Skin of body (tissue), 1 donor: ENCODE measurements at regions not wholly inside any gene's neighbourhood (a gene's known extent, or its start where the extent isn't known, plus 50 kb on each side); places are given as distances from the start of the nearest gene placed in this dataset.
"Not testable (repeated sequence)": the region's sequence is repeated elsewhere in the genome, so short reads cannot be mapped to it uniquely, and the experiment has no call there.

Source experiments
- DNase-seq: peaks from one replicate; lab custom pipeline; 2025; lab: John Stamatoyannopoulos, UW

DNA sequence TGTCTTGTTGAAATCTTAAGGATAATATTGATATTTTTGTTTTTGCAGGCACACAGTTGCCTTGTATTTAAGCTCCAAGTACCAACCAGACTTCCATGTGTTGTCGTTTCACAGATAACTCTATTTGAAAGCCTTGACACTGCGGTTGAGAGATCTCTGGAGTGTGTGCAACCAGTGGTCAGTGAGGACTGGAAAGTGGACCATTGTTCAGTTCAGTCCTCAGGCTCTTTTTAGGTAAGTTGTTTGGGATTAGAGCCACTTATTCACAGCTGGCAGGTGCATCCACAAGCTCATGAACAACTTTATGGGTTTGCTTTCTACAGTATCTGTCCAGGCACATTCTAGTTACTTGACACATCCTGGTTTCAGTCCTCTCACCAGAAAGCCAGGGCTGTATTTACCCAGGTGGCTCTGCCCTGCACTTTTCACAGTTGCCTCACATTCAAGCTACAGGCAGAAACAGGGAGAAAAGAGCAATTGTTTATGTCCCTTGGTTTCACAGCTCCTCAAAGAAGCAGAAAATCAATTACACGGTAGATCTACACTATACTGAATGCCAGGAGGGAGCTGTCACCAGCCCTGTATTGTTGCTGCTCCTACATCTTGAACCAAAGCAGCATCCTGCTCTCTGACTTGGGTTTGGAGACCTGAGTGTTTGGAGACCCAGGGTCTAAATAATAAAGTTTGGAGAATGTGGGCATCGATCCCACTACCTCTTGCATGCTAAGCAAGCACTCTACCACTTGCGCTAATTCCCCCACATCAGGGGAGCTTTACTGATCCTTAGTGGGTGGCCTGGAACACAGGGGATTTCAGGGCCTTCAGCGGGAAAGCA lies 543.3 kb downstream of the PRIM2 start:
- not testable (repeated sequence) for DNase-seq

DNA sequence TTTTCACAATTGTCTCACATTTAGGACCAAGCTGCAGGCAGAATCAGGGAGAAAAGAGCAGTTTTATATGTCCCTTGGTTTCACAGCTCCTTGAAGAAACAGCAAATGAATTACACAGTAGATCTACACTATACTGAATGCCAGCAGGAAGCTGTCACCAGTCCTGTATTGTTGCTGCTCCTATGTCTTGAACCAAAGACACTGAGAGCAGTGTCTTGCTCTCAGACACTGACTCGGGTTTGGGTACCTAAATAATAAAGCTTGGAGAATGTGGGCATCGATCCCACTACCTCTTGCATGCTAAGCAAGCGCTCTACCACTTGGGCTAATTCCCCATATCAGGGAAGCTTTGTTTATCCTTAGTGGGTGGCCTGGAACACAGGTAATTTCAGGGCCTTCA lies 552.7 kb downstream of the PRIM2 start:
- not testable (repeated sequence) for DNase-seq

DNA sequence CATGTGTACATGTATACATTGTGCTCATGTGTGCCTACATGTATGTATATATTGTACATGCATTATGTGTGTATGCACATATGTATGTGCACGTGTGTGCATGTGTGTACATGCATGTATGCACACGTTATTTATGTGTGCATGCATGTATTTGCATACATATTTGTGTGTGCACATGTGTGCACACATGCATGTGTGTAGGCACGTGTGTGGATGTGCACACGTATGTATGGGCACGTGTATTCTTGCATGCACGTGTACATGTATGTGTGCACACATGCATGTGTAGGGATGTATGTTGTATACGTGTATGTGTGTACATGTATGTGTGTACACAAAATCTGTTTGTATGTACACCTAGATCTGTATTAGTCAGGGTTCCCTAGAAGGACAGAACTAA lies 556.0 kb downstream of the PRIM2 start:
- not testable (repeated sequence) for DNase-seq

DNA sequence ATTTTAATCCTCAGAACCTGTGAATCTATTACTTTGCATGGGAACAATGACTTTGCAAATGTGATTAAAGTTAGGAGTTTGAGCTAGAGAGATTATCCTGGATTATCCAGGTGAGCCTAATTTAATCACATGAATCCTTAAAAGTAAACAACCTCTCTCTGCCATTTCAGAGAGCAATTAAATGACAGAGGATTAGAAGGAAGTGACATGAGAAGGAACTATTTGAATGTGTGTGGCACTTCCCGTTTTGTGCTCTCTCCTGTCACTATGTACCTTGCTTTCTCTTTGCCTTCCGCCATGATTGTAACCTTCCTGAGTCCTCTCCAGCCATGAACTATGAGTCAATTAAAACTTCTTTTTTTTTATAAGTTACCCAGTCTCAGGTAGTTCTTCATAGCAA lies 559.2 kb downstream of the PRIM2 start:
- DNase-seq, result not testable (repeated sequence)

DNA sequence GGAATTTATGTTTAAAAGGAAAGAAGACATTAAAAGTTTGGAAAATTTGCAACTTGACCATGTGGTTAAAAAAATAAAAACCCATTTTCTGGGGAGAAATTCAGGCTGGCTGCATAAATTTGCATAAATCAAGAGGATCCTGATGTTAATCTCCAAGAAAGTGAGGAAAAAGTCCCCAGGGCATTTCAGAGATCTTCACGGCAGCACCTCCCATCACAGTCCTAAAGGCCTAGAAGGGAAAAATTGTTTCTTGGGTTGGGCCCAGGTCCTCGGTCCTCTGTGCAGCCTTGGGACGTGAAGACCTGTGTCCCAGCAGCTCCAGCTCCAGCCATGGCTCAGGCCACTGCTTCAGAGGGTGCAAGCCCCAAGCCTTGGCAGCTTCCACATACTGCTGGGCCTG lies 560.3 kb downstream of the PRIM2 start:
- not testable (repeated sequence) for DNase-seq

DNA sequence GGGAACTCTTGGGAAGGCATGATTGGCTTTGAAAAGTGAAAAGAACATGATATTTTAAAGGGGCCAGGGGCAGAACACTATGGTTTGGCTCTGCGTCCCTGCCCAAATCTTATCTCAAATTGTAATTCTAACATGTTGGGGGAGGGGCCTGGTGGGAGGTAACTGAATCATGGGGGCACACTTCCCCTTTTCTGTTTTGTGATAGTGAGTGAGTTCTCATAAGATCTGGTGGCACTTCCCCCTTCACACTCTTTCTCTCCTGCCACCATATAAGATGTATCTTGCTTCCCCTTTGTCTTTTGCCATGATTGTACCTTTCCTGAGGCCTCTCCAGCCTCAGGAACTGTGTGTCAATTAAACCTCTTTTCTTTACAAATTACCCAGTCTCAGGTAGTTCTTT lies 561.4 kb downstream of the PRIM2 start:
- DNase-seq, result not testable (repeated sequence)

DNA sequence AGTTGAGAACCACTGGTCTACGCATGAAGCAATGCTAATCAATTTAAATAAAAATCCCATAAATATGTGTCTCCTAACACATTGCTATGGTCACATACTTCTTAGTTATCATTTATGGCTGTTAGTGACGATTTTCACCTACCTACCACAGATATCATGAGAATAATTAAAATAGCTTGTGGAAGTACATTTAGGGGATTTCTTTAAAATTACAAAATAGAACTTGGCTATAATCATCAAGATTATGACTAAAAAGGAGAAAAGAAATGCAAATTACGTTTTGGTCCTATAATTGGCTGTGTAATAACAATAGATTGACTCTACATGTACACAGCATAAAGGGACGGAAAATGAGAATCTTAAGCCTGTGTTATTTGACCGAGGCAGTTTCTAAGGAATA lies 581.4 kb downstream of the PRIM2 start:
- DNase-seq, result not testable (repeated sequence)

DNA sequence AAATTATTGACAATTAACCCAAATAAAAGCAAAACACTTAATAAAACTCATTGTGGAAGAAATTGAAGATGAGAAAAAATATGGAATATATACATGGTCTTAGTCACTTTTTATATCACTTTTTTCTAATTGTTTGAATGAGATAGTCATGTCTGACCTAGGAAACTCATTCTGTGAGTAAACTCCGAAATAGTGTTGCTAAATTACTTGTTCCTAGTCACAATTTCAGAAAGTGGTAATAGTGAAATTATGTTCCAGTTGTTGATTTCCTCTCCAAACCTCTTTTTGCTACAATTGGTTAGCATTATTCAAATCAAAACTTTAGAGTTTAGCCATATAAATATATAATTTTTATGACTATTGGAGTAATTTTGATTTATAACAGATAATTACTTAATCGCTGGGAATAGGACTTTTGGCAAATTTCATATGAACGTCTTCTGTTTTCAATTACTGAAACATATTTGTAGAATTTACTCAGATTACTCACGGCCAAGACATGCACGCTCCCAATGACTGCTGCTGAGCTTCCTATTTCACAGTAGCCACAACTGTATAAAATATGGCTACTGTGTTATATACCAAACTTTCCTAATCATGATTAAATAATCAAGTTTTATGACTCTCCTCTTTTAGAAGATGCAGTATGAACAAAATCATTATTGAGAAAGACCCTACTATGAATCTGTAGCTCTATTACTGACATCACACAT lies 583.4 kb downstream of the PRIM2 start:
- DNase-seq, result not testable (repeated sequence)

DNA sequence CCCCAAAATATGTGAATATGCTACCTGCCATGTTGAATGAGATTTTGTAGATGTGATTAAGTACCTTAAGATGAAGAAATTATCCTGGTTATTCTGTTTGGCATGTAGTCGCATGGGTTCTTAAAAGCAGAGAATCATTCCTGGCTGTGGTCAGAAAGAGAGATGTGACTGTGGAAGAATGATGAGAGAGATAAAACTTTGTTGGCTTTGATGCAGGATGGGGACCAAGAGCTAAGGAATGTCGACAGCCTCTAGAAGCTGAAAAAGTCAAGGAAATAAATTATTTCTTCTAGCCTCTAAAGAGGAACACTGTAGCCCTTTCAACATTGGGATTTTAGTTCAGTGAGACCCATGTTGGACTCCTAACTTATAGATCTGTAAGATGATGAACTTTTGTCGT lies 584.0 kb downstream of the PRIM2 start:
- not testable (repeated sequence) for DNase-seq

DNA sequence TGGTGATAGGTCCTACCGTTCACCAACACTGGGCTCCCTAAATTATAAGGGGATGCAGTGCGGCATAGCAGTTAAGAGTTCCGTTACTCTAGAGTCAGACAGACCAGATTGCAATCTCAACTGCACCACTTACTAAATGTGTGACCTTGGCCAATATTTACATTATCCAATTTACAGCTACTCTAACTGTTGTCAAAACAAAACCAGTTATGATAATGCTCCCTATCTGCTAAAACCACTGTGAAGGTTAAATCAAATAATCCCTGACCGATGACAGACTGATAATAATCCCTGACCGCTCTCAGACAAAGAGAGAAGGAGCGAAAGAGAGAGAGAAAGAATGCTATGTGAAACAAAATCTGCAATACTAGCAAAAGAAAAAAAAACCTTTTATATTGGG lies 586.9 kb downstream of the PRIM2 start:
- DNase-seq, result not testable (repeated sequence)

DNA sequence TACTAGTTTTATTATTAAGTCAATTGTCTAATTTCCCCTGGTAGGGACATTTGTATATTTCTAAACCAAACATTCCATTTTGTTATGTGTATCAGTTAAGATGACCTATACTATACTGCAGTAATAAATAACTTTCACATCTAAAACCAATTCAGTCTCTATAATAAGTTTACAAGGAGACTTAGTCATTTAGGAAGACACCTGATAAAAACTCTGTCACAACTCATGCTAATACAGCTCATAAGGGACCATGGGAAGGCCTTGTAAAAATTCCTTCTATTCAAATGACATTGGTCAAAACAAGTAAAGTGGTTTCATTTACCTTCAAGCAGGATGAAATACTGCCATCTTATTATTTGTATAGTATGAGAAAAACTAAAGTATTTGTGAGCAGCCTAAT lies 597.9 kb downstream of the PRIM2 start:
- not testable (repeated sequence) for DNase-seq

DNA sequence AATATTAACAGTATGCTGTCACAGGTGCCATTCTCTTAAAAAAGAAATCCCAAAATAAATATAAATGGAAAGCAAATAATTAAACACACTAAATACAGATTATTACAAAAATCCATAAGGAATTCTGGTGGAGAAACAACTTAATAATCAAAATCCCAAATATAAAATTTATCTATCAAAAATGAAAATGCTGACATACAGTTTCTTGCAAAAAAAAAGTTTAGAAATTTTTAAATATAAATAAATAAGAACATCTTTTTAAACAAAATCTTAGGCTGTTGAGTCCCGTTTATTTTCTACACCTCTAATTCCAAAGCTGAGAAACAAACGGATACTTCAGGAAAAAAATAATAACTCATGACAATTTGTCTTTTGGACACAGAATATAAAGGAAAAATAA lies 625.5 kb downstream of the PRIM2 start:
- not testable (repeated sequence) for DNase-seq

DNA sequence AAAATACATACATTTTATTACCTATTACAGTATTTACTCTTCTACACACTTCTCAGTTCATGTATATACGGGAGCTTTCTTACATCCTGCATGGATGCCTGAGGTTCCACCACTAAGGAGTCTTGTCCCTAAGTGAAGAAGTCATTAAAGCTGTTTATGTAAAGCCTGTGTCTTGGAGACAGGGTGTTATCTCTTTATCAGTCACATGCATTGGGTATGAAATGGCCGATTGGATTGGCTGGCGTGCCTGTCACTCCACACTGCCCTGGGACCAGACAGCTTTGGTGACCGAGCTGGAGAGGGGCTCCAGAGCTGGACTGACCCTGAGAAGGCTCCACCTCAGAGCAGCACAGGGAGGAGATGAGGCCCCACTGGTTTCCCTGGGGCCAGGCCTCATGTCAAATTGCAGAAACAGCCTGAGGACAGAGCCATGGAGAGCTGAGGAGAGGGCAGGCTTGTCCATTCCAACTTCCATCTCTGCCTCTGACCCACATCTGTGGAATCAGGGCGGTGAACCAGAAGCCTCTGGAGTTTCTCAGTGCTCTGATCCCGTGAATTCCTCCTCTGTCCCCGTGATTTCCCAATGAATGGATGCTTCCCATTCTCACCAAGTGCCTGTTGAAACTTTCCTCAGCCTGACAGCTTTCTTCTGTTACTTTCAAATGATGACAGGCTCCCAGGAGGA lies 628.8 kb downstream of the PRIM2 start:
- not testable (repeated sequence) for DNase-seq

DNA sequence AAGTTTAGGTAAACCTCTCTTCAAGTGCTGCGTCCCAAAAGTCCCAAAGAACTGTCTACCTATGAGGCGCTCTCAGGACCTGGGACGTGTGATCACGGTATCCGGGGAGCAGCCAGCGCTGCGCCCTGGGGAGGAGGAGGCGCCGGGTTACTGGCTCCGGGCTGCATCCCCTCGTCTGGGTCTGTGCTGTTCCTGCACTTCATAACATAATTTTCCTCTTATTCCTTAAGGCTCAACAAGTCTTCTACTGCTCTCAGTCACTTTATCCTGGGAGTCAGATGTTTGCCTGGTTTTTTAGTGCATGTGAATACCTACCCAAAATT lies 629.3 kb downstream of the PRIM2 start:
- DNase-seq, result not testable (repeated sequence)

DNA sequence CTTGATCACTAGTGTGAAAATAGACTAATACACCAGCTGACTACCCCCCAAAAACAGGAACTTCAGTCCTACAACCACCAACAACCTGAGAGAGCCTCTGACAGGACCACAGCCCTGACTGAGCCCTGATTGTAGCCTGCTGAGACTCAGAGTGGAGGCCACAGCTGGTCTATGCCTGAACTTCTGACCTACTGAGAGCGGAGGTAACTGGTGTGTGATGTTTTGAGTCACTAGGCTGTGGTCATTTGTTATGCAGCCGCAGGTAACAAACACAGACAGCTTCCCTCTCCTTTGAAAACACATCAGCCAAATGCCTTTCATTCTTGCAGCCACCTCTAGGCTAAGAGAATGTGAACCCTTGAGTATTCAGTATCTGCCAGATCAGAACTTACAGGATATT lies 631.1 kb downstream of the PRIM2 start:
- not testable (repeated sequence) for DNase-seq

DNA sequence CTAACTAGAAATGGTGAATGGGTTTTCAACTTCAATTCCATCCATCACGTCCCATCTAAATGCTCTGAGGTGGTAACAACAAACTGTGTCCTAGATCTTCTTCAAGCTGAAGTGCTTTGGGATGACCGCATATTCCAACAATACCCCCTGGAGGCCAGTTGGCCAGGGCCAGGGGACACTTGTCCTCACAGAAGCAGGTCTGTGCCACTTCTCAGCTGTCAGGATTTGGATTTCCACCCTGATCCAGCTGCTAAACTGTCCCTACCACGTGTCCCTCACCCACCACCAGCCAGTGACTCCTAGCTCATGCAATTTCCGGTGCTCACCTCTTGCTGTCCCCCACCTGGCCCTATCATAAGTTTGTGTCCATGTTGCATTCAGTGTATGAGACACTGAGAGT lies 633.0 kb downstream of the PRIM2 start:
- DNase-seq, result not testable (repeated sequence)

DNA sequence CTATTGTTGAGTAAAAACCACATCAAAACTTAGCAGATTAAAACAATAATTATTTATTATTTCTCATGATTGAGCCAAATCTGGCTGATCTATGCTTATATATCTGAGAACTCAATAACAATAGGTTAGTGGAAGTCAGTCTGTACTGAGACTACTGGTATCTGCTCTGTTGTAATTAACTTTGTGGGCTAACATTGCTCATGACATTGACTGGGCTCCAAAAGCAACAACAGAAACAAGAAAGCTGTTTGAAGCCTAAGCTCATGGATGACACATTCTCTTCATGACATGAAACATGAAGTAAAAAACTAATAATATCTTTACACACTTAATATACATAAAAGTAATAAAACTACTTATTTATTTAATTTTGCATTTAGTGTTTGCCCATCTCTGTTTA lies 649.3 kb downstream of the PRIM2 start:
- DNase-seq, result not testable (repeated sequence)

DNA sequence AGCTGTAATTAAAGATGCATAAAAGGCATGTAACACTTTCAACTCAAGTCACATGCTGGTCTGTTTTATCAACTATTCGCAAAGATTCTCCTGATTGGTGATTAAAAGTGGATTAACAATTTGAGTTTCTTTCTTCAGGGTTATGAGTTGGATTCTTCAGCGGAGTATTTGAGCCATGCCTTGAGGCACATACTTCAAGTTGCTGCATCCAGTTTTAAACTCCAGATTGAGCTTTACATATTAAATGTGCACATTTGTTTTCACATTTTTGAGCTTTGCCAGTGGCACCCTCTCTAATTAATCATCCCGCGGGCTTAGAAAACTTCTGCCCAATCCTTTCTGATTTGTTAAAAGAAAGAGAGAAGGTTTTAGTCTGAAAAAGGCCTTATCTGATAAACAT lies 654.5 kb downstream of the PRIM2 start:
- DNase-seq, result not testable (repeated sequence)

DNA sequence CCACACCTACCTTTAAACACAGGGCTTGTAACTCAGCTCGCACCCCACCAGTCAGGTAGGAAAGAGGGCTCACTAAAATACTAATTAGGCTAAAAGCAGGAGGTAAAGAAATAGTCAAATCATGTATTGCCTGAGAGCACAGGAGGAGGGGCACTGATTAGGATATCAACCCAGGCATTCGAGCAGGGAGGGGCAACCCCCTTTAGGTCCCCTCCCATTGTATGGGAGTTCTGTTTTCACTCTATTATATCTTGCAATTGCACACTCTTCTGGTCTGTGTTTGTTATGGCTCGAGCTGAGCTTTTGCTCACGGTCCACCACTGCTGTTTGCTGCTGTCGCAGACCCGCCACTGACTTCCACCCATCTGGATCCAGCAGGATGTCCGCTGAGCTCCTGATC lies 657.2 kb downstream of the PRIM2 start:
- DNase-seq, result no peak

DNA sequence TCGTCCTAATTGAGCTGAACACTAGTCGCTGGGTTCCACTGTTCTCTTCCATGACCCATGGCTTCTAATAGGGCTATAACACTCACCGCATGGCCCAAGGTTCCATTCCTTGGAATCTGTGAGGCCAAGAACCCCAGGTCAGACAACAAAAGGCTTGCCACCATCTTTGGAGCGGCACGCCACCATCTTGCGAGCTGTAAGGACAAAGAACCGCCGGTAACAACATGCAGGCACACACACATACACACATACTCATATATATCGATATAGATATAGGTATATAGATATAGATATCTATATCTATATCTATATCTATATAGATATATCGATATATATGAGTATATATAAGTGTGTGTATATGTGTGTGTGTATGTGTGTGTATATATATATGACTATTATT lies 657.7 kb downstream of the PRIM2 start:
- not testable (repeated sequence) for DNase-seq

DNA sequence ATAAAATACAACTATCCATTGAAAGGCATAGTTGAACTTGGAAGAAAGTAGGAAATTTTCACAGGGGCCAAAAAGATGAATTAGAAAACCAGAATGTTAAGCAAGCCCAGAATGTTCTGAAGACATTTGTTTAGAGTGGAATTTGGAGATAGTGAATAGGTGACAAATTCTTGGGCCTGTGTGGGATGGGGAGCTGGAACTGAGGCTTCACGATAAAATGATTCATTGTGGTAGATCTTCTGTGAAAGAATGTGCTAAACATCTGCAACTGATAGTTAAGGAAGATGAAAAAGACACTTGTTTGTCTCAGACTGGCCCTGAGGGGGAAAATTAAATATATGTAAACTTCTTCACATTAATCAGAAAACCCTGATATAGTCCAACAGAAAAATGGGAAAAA lies 658.9 kb downstream of the PRIM2 start:
- DNase-seq, result not testable (repeated sequence)

DNA sequence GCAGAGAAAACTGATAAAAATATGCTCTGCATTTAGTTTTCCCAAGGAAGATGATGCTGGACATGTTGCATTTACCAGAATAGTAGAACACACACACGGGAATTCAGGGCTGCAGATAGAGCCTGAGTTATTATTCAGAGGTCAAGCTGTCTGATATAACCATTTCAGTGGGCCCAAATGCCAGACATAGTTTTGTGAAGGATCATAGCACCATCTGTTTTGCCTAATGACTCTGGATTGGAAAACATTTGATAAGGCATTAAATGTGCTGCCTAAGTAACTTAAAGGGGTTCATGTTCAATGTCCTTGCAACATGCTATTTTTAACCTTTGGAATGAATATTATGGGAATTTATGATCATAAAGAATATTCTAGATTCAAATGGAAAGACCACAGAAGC lies 666.2 kb downstream of the PRIM2 start:
- DNase-seq, result not testable (repeated sequence)
